SU-DHL-6 (cell line): ENCODE measurements at regions not wholly inside any gene's neighbourhood (a gene's known extent, or its start where the extent isn't known, plus 50 kb on each side); places are given as distances from the start of the nearest gene placed in this dataset.

Source experiments
- H2AFZ ChIP-seq: fragments of 200-600 bp; sonication (generic); 2 replicates; pipeline ENCODE4 v1.6.1; 2014; ENCODE audit warnings: low read depth, mild to moderate bottlenecking, moderate library complexity, mixed read lengths, antibody characterized with exemption, low read length; ENCODE audit not compliant: severe bottlenecking
- H3F3A ChIP-seq: fragments of 200-600 bp; shearing (Covaris generic); 2 replicates; pipeline ENCODE4 v1.6.0; 2016; ENCODE audit warnings: antibody characterized with exemption, mild to moderate bottlenecking; ENCODE audit not compliant: insufficient read depth
- H3K27ac ChIP-seq: fragments of 200-600 bp; sonication (generic); 2 replicates; pipeline ENCODE4 v1.5.1; 2016; ENCODE audit warnings: low read depth, mild to moderate bottlenecking, low read length, moderate library complexity, mixed read lengths
- H3K27me3 ChIP-seq: fragments of 200-600 bp; sonication (generic), shearing (Covaris generic); 2 replicates; pipeline ENCODE4 v1.6.0; 2014; ENCODE audit warnings: mild to moderate bottlenecking, low read length
- H3K36me3 ChIP-seq: fragments of 200-600 bp; sonication (generic); 2 replicates; pipeline ENCODE4 v1.6.1; 2014; ENCODE audit warnings: mild to moderate bottlenecking, low read length, mixed read lengths
- H3K4me2 ChIP-seq: fragments of 300-600, 200-600 bp; shearing (Covaris generic), sonication (generic); 2 replicates; pipeline ENCODE4 v1.6.0; 2014; ENCODE audit warnings: low read length, low read depth, mild to moderate bottlenecking; ENCODE audit not compliant: poor library complexity, severe bottlenecking
- H3K4me3 ChIP-seq: fragments of 200-600 bp; sonication (generic); 2 replicates; pipeline ENCODE4 v1.5.1; 2014; ENCODE audit warnings: antibody characterized with exemption, low read length, mild to moderate bottlenecking, mixed read lengths; ENCODE audit not compliant: insufficient read depth, poor library complexity, severe bottlenecking
- H3K79me2 ChIP-seq: fragments of 200-600 bp; sonication (generic); 2 replicates; pipeline ENCODE4 v1.6.1; 2014; ENCODE audit warnings: mild to moderate bottlenecking, low read length, moderate library complexity; ENCODE audit not compliant: insufficient read depth
- H3K9ac ChIP-seq: fragments of 200-600 bp; sonication (generic); 2 replicates; pipeline ENCODE4 v1.7.0; 2014; ENCODE audit warnings: mild to moderate bottlenecking, low read length
- H3K9me2 ChIP-seq: fragments of 200-600 bp; sonication (generic); replicated peaks from 2 replicates; pipeline ENCODE4 v1.6.1; 2014; ENCODE audit warnings: low read length; ENCODE audit not compliant: insufficient read depth
- H3K9me3 ChIP-seq: fragments of 200-600 bp; sonication (generic); 2 replicates; pipeline ENCODE4 v1.6.1; 2014; ENCODE audit warnings: low read length, mixed read lengths; ENCODE audit not compliant: insufficient read depth
- H4K20me1 ChIP-seq: fragments of 200-600 bp; sonication (generic); 2 replicates; pipeline ENCODE4 v1.6.1; 2014; ENCODE audit warnings: low read depth, mild to moderate bottlenecking, antibody characterized with exemption, low read length, moderate library complexity, mixed read lengths
- CTCF ChIP-seq: fragments of 200-600 bp; sonication (generic); IDR thresholded peaks from one replicate; pipeline ENCODE4 v1.5.1; 2017; ENCODE audit warnings: antibody characterized with exemption, mild to moderate bottlenecking, low read length, moderate library complexity; ENCODE audit not compliant: insufficient read depth, poor library complexity, severe bottlenecking
- EZH2phosphoT487 ChIP-seq: fragments of 200-600 bp; sonication (generic), shearing (Covaris generic); conservative IDR thresholded peaks from 2 replicates; pipeline ENCODE4 v1.6.1; 2018; ENCODE audit warnings: mild to moderate bottlenecking, antibody characterized with exemption, low read length, moderate library complexity, mixed read lengths

- Histone ChIP-seq H4K20me1 (no peaks in the 10 kb centered on the region), H2AFZ (no peak overlapping the region), H3K27ac (no peak overlapping the region), H3K9me3 (no peaks in the 10 kb centered on the region), H3K9me2 (no peaks in the 10 kb centered on the region), H3K9ac (no peak overlapping the region), H3K4me3 (no peak overlapping the region), H3K79me2 (no peaks in the 10 kb centered on the region), H3K4me2 (no peak overlapping the region), H3F3A (no peaks in the 10 kb centered on the region), H3K27me3 (no peaks in the 10 kb centered on the region), H3K36me3 (no peaks in the 10 kb centered on the region)
- no peak for TF ChIP-seq CTCF
- no peak for TF ChIP-seq EZH2phosphoT487
Observed at GRCh38 chr5:97854871-97855762, 672.1 kb upstream of the RIOK2 start.

- H2AFZ ChIP-seq: no peak overlapping the region
- H4K20me1 ChIP-seq: no peaks in the 10 kb centered on the region
- H3K27ac ChIP-seq: no peak overlapping the region
- H3K9me2 ChIP-seq: no peaks in the 10 kb centered on the region
- H3K9ac ChIP-seq: no peak overlapping the region
- H3K9me3 ChIP-seq: no peaks in the 10 kb centered on the region
- TF ChIP-seq EZH2phosphoT487: no peak
- TF ChIP-seq CTCF: no peak
- H3F3A ChIP-seq: no peaks in the 10 kb centered on the region
- H3K36me3 ChIP-seq: no peaks in the 10 kb centered on the region
- H3K79me2 ChIP-seq: no peaks in the 10 kb centered on the region
- H3K27me3 ChIP-seq: no peaks in the 10 kb centered on the region
- H3K4me2 ChIP-seq: no peak overlapping the region
- H3K4me3 ChIP-seq: no peak overlapping the region
Observed at GRCh38 chr5:97874491-97874890, 691.4 kb upstream of the RIOK2 start.

GRCh38 chr5:97876272-97876671, 693.2 kb upstream of the RIOK2 start:
- Histone ChIP-seq H3K27me3 (no peaks in the 10 kb centered on the region), H3K9me3 (no peaks in the 10 kb centered on the region), H3K36me3 (no peaks in the 10 kb centered on the region), H3K27ac (no peak overlapping the region), H3K79me2 (no peaks in the 10 kb centered on the region), H3K9me2 (no peaks in the 10 kb centered on the region), H3K4me2 (no peak overlapping the region), H3K9ac (no peak overlapping the region), H3K4me3 (no peak overlapping the region), H2AFZ (no peak overlapping the region), H3F3A (no peaks in the 10 kb centered on the region), H4K20me1 (no peaks in the 10 kb centered on the region)
- no peak for TF ChIP-seq CTCF
- no peak for TF ChIP-seq EZH2phosphoT487
